ENCODE measurements at regions not wholly inside any gene's neighbourhood (a gene's known extent, or its start where the extent isn't known, plus 50 kb on each side); places are given as distances from the start of the nearest gene placed in this dataset.

GRCh38 chr3:147680837-147681483 lies 271.8 kb downstream of the ZIC1 start:
- H3K9me3 ChIP-seq, result no peaks in the 10 kb centered on the region
- TF ChIP-seq CTCF (IDR thresholded peaks at IDR 0.05) (no peak), POLR2AphosphoS5 (IDR thresholded peaks at IDR 0.05) (no peak), POLR2A (IDR thresholded peaks at IDR 0.05) (no peak), EP300 (IDR thresholded peaks at IDR 0.05) (no peak)
- H3K4me1 ChIP-seq, result peaks cover 0 to 6% (median 0%) of the 10 kb centered on the region in 3 donors
- H3K27me3 ChIP-seq, result no peaks in the 10 kb centered on the region
- no peak overlapping the region for H3K27ac ChIP-seq
- ATAC-seq, result no peak
- H3K36me3 ChIP-seq, result no peaks in the 10 kb centered on the region
- H3K4me3 ChIP-seq, result no peak overlapping the region
- WGBS, 2 donors (ENCODE audit: low coverage in 1 of 2), result 20 to 34% methylated on average over 1 to 5 of the region's 6 CpGs

- no peaks in the 10 kb centered on the region for H3K9me3 ChIP-seq
- WGBS, 2 donors (ENCODE audit: low coverage in 1 of 2), result 83 to 100% methylated on average over 1 of the region's 1 CpG
- ATAC-seq, result no peak
- no peaks in the 10 kb centered on the region for H3K36me3 ChIP-seq
- no peaks in the 10 kb centered on the region for H3K27me3 ChIP-seq
- H3K4me3 ChIP-seq, result no peak overlapping the region
- H3K27ac ChIP-seq, result no peak overlapping the region
- H3K4me1 ChIP-seq, result no peaks in the 10 kb centered on the region
- TF ChIP-seq EP300 (IDR thresholded peaks at IDR 0.05), result no peak
- TF ChIP-seq POLR2A (IDR thresholded peaks at IDR 0.05), result no peak
- no peak for TF ChIP-seq POLR2AphosphoS5 (IDR thresholded peaks at IDR 0.05)
- no peak for TF ChIP-seq CTCF (IDR thresholded peaks at IDR 0.05)
Measured at GRCh38 chr3:147688868-147689267, 279.7 kb downstream of the ZIC1 start.

GRCh38 chr3:147699175-147699838 lies 290.1 kb downstream of the ZIC1 start:
- WGBS, 2 donors (ENCODE audit: low coverage in 1 of 2), result 76 to 84% methylated on average over 2 of the region's 2 CpGs
- Histone ChIP-seq H3K4me1 (no peaks in the 10 kb centered on the region), H3K4me3 (no peak overlapping the region), H3K27me3 (no peaks in the 10 kb centered on the region), H3K36me3 (no peaks in the 10 kb centered on the region), H3K27ac (no peak overlapping the region), H3K9me3 (no peaks in the 10 kb centered on the region)
- no peak for ATAC-seq
- no peak for TF ChIP-seq CTCF (IDR thresholded peaks at IDR 0.05)
- TF ChIP-seq EP300 (IDR thresholded peaks at IDR 0.05), result no peak
- no peak for TF ChIP-seq POLR2AphosphoS5 (IDR thresholded peaks at IDR 0.05)
- TF ChIP-seq POLR2A (IDR thresholded peaks at IDR 0.05), result no peak

GRCh38 chr3:147701195-147701594 lies 292.0 kb downstream of the ZIC1 start:
- TF ChIP-seq POLR2AphosphoS5 (IDR thresholded peaks at IDR 0.05), result no peak
- no peak for TF ChIP-seq POLR2A (IDR thresholded peaks at IDR 0.05)
- TF ChIP-seq CTCF (IDR thresholded peaks at IDR 0.05), result no peak
- TF ChIP-seq EP300 (IDR thresholded peaks at IDR 0.05), result no peak
- H3K27ac ChIP-seq, result no peak overlapping the region
- no peaks in the 10 kb centered on the region for H3K9me3 ChIP-seq
- whole genome bisulfite sequencing, 2 donors (ENCODE audit: low coverage in 1 of 2), result 54 to 80% methylated on average over 1 to 2 of the region's 2 CpGs
- no peaks in the 10 kb centered on the region for H3K27me3 ChIP-seq
- H3K4me1 ChIP-seq, result no peaks in the 10 kb centered on the region
- no peaks in the 10 kb centered on the region for H3K36me3 ChIP-seq
- ATAC-seq, result no peak
- H3K4me3 ChIP-seq, result no peak overlapping the region

GRCh38 chr3:147702509-147702908 lies 293.3 kb downstream of the ZIC1 start:
- no peak for TF ChIP-seq CTCF (IDR thresholded peaks at IDR 0.05)
- ATAC-seq, result no peak

More at GRCh38 chr3:147702509-147702908, 293.3 kb downstream of the ZIC1 start:
- H3K36me3 ChIP-seq, result no peaks in the 10 kb centered on the region
- H3K9me3 ChIP-seq, result no peaks in the 10 kb centered on the region
- no peak overlapping the region for H3K4me3 ChIP-seq
- H3K27ac ChIP-seq, result no peak overlapping the region
- H3K4me1 ChIP-seq, result no peaks in the 10 kb centered on the region
- no peaks in the 10 kb centered on the region for H3K27me3 ChIP-seq

Measured in gastroesophageal sphincter (tissue), 4 donors.